GM21515 (cell line): ENCODE measurements at regions not wholly inside any gene's neighbourhood (a gene's known extent, or its start where the extent isn't known, plus 50 kb on each side); places are given as distances from the start of the nearest gene placed in this dataset.
"Not testable (repeated sequence)": the region's sequence is repeated elsewhere in the genome, so short reads cannot be mapped to it uniquely, and the experiment has no call there.

Source experiments
- ATAC-seq: cut with Tn5 transposase; IDR thresholded peaks from one replicate; pipeline ENCODE4 v1.9.1; 2021; ENCODE audit not compliant: unreplicated experiment

DNA sequence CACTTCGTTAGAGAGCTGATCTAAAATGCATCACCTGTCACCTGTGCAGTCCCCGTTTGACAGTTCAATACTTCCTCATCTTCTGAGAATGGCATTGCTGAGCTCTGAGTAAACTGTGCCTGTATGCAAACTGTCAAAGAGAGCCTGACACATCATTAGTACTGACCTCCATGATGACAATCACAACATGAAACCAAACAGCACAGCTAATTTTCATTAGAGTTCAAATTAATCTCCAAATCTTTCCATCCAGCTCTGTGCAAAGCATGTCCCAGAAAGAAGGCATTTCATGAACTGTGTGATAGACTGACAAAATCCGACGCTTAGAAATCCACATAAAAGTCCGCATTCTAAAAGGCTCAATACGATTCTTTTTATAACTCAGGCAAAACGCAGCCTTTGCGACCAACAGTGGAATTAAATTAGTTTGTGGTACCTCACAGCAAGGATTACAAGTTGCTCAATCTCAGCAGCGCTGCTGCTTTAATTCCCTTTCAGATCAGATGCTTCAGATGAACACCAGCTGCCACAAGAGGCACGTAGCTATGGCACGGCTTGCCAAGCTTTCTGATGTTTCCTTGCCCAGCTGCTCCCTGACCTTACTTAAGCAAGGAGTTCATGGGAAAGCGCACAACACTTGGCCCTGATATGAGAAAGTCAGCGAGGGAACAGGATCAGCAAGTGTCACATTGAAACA is 765.5 kb upstream of the PRMT6 start:
- ATAC-seq, result no peak

- ATAC-seq, result no peak
These were observed 764.3 kb upstream of the PRMT6 start for GRCh38 chr1:106292130-106292529.

DNA sequence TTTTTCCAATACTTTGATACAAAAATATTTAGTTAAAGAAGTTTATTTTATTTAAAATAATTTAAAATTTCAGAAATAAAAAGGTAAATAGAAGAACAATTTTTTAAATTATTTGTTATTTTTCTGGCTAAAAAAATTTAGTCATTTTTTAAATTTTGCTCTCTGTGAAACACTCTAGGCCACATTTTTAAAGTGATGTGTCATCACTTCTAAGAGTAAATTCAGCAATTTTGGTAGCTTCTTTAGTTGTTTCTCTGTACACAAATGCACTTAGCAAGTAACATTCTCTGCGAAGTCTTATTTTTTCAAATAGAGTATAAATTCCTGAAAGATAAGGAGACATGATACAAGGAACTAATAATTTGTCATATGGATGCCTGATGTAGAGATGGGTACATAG is 760.0 kb upstream of the PRMT6 start:
- ATAC-seq, result no peak

- no peak for ATAC-seq
These were observed 752.4 kb upstream of the PRMT6 start for GRCh38 chr1:106304106-106304505.

GRCh38 chr1:106319612-106320011 is 736.9 kb upstream of the PRMT6 start:
- no peak for ATAC-seq

GRCh38 chr1:106325600-106325999 is 730.9 kb upstream of the PRMT6 start:
- ATAC-seq, result no peak

- no peak for ATAC-seq
These were observed 712.0 kb upstream of the PRMT6 start for GRCh38 chr1:106344494-106344893.

DNA sequence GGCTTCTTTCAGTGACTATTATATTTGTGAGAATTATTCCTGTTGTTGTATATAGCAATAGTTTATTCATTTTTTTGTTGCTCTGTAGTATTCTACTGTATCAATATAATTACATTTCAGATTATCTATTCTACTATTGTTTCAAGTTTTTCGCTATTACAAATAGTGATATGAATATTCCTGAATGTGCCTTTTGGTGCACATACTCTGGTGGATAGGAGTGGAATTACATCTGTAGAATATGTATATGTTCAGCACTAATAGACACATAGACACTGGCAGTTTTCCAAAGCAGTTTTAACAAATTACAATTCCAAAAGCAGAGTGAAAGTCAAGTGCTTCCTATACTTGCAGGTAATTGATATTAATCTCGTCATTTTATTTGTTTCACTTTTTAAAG is 696.2 kb upstream of the PRMT6 start:
- ATAC-seq, result no peak

DNA sequence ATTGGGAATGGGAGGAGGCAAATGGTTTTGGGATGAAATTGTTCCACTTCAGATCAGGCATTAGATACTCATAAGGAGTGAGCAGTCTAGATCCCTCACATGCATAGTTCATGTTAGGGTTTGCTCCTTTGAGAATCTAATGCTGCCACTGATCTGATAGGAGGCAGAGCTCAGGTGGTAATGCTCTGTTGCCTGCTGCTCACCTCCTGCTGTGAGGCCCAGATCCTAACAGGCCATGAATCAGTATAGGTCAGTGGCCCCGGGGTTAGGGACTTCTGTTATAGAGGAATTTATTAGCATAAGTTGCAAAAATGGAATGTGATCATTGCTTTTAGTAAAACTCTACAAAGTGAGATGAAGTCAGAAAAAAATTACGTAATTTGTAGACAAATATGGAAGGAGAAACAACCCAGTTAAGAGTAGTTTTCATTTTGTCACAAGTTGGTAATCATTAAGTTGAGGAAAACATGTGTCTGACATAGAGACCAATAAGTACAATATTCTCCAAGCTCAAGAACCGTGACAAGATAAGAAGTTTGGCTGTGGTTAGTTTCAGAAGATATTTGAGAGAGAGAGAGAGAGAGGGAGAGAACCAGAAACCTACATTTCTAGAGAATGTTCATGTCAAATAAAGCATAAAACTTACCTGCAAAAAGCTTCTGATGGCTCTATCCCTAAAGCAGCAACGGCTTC is 689.7 kb upstream of the PRMT6 start:
- no peak for ATAC-seq

GRCh38 chr1:106378261-106378660 is 678.2 kb upstream of the PRMT6 start:
- ATAC-seq, result no peak

GRCh38 chr1:106380772-106381171 is 675.7 kb upstream of the PRMT6 start:
- no peak for ATAC-seq

GRCh38 chr1:106389160-106389559 is 667.3 kb upstream of the PRMT6 start:
- ATAC-seq, result not testable (repeated sequence)

GRCh38 chr1:106393046-106393445 is 663.4 kb upstream of the PRMT6 start:
- no peak for ATAC-seq

DNA sequence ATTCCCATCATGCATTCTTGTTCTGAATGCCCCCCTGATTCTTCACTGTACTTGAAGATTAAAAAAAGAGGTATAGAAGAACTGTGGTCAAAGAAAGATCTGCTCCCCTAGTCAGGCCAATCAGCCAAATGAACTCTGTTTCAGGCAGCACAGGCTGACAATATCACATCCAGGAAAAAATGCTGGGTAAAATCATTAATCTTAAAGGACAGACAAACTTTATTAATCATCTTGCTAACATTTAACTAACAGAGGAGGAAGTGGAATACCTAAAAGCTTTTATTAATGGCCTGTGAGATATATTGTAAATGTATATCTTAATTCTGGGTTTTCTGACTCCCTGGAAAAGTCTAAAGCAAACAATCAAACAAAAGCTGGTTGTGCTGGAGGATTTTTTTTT is 660.5 kb upstream of the PRMT6 start:
- no peak for ATAC-seq

DNA sequence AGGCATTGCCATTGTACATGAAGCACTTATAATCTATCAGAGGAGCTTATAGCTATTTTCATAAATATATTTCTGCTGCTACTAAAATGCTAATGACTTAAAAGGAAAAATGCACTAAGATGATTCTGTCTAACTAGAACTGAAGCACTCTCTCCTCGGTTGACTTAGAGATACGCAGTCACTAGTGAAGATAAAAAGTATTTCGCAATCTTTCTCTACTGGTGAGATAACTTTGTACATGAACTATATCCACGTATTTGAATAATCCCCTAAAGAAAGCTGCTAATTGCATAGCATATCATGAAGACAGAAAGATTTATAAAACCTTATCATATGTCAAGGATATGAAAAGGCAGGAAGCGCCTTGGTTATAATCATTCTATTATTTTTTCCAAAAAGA is 658.1 kb upstream of the PRMT6 start:
- ATAC-seq, result no peak

DNA sequence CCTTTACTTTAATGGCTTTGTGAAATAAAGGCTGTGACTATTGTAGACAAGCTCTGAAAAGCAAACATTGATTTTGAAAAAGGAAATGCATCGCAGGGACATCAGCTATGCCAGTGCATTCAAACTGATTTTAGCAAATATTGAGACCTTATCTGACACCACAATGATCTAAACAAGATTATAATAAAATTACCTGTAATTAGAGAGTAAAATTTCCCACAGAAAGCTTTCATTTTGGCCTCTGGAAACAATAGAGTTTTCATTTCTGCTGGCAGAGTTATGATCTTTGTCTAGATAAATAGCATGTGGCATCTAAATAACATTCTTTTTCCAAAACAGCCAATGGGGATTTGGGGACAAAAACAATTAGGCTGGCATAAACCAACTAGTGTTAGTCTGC is 650.4 kb upstream of the PRMT6 start:
- ATAC-seq, result no peak

DNA sequence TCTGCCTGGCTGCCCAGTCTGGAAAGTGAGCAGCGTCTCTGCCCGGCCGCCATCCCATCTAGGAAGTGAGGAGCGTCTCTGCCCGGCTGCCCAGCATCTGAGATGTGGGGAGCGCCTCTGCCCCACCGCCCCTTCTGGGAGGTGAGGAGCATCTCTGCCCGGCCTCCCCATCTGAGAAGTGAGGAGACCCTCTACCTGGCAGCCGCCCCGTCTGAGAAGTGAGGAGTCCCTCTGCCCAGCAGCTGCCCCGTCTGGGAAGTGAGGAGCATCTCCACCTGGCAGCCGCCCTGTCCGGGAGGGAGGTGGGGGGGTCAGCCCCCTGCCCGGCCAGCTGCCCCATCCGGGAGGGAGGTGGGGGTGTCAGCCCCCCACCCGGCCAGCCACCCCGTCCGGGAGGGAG is 644.2 kb upstream of the PRMT6 start:
- not testable (repeated sequence) for ATAC-seq

GRCh38 chr1:106435269-106435668 is 621.2 kb upstream of the PRMT6 start:
- no peak for ATAC-seq

- no peak for ATAC-seq
These were observed 617.0 kb upstream of the PRMT6 start for GRCh38 chr1:106439475-106439874.

GRCh38 chr1:106447466-106447865 is 609.0 kb upstream of the PRMT6 start:
- no peak for ATAC-seq

DNA sequence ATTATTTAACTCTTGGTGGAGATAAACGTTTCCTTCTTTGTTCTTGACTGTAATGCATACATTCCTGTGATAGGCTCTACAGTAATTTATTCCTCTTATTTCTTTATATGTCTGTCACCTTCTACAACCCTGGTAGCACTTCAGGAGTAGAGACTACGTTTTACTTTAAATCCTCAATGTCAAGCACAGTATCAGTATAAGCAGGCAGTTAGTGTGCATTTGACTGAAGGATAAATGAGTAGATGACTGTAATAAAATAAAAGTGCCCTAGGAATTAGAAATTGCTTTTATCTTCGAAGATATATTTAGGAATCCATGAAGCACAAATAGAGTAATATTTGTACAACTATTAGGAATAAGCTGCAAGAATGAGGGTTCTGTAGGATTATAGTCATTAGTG is 599.6 kb upstream of the PRMT6 start:
- no peak for ATAC-seq

- ATAC-seq, result no peak
These were observed 599.1 kb upstream of the PRMT6 start for GRCh38 chr1:106457368-106457767.

DNA sequence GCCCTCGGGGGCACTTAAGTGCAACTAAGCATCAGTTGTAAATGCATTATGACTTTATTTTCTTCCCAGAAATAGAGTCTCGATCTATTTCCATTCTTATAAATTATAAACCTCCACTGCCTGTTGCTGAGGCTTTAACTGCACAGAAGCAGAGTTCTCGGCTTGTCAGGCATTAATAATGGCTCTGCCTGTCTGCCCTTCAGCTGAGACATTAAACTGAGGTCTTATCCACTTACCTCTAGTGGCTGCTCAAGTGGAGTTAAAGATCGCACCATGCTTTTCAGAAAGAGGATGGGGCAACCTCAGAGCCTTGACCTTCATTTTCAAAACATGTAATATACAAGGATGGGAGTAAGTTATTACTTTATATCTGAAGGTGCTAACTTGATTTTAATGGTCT is 597.6 kb upstream of the PRMT6 start:
- ATAC-seq, result no peak
